ENCODE measurements at regions not wholly inside any gene's neighbourhood (a gene's known extent, or its start where the extent isn't known, plus 50 kb on each side); places are given as distances from the start of the nearest gene placed in this dataset.

- TF ChIP-seq EZH2phosphoT487 (IDR thresholded peaks at IDR 0.05; ENCODE audit: borderline replicate concordance, low read depth, low read length) (no peak), CTCF (conservative IDR thresholded peaks at IDR 0.05; ENCODE audit: low read length) (no peak)
Observed at GRCh38 chr2:167400546-167400945, 512.3 kb downstream of the XIRP2 start.
